Naive thymus-derived CD4-positive, alpha-beta T cell (primary cell): ENCODE measurements at regions not wholly inside any gene's neighbourhood (a gene's known extent, or its start where the extent isn't known, plus 50 kb on each side); places are given as distances from the start of the nearest gene placed in this dataset.

Experiments used
- ATAC-seq: fragments of 150-1000 bp; cut with Tn5 transposase; 2 replicates; pipeline ENCODE4 v1.10.0; 2021; ENCODE audit warnings: mild to moderate bottlenecking, moderate library complexity
- CTCF ChIA-PET: fragments of 350-600 bp; sonication (Branson Sonifier 250); formaldehyde crosslinking; loops from one replicate; lab custom pipeline; 2021; ENCODE audit warnings: antibody characterized with exemption; lab: Charles Lee
- POLR2A ChIA-PET: fragments of 350-600 bp; sonication (Branson Sonifier 250); formaldehyde crosslinking; loops from one replicate; lab custom pipeline; 2021; ENCODE audit warnings: antibody characterized with exemption, inconsistent platforms; lab: Charles Lee
- DNase-seq, 9 donors: peaks; one replicate each; pipeline versions ENCODE4 v3.0.0 to v3.0.0-alpha.2; 2020 to 2022; ENCODE audit warnings: mixed read lengths in 1 of 9
- H3K27ac ChIP-seq: one replicate; pipeline ENCODE4 v1.7.0; 2013; ENCODE audit warnings: mild to moderate bottlenecking, low read depth, low read length, moderate library complexity
- H3K27me3 ChIP-seq, 2 donors: one replicate each; pipeline ENCODE4 v1.7.0; 2013; ENCODE audit warnings: low read length in 2 of 2, mild to moderate bottlenecking in 2 of 2, moderate library complexity in 2 of 2; ENCODE audit not compliant: control insufficient read depth in 2 of 2, insufficient read depth in 2 of 2
- H3K36me3 ChIP-seq, 3 experiments: 1 replicate in 2 of 3; 2 replicates in 1 of 3; pipeline ENCODE4 v1.7.0; 2013; ENCODE audit warnings: low read length in 3 of 3, mild to moderate bottlenecking in 3 of 3, moderate library complexity in 1 of 3; ENCODE audit not compliant: insufficient read depth in 3 of 3, control insufficient read depth in 2 of 3
- H3K4me1 ChIP-seq, 2 donors: one replicate each; pipeline ENCODE4 v1.7.0; 2013; ENCODE audit warnings: low read length in 2 of 2, mild to moderate bottlenecking in 2 of 2, moderate library complexity in 1 of 2; ENCODE audit not compliant: control insufficient read depth in 2 of 2, insufficient read depth in 2 of 2
- H3K4me3 ChIP-seq: 2 replicates; pipeline ENCODE4 v1.7.0; 2013; ENCODE audit warnings: mild to moderate bottlenecking, low read length
- H3K9me3 ChIP-seq, 3 experiments: 1 replicate in 2 of 3; 2 replicates in 1 of 3; pipeline ENCODE4 v1.7.0; 2013; ENCODE audit warnings: low read length in 3 of 3; ENCODE audit not compliant: control insufficient read depth in 2 of 3
- H3K27ac Mint-ChIP-seq, 9 donors: one replicate each; pipeline ENCODE4 v1.8.0; 2020 to 2022; ENCODE audit warnings: mixed read lengths in 9 of 9, mild to moderate bottlenecking in 8 of 9, moderate library complexity in 5 of 9, inconsistent platforms in 2 of 9
- H3K27me3 Mint-ChIP-seq, 5 donors: one replicate each; pipeline ENCODE4 v1.8.0; 2021 to 2022; ENCODE audit warnings: mixed read lengths in 5 of 5, mild to moderate bottlenecking in 1 of 5
- H3K36me3 Mint-ChIP-seq, 5 donors: one replicate each; pipeline ENCODE4 v1.8.0; 2020 to 2022; ENCODE audit warnings: mixed read lengths in 5 of 5, mild to moderate bottlenecking in 3 of 5, inconsistent platforms in 1 of 5
- H3K4me1 Mint-ChIP-seq, 7 donors: one replicate each; pipeline ENCODE4 v1.8.0; 2020 to 2022; ENCODE audit warnings: mixed read lengths in 7 of 7, mild to moderate bottlenecking in 3 of 7, inconsistent platforms in 1 of 7
- H3K4me3 Mint-ChIP-seq, 10 donors: one replicate each; pipeline ENCODE4 v1.8.0; 2020 to 2022; ENCODE audit warnings: mild to moderate bottlenecking in 10 of 10, mixed read lengths in 10 of 10, moderate library complexity in 6 of 10, inconsistent platforms in 2 of 10
- H3K9me3 Mint-ChIP-seq, 11 donors: one replicate each; pipeline ENCODE4 v1.8.0; 2020 to 2022; ENCODE audit warnings: mixed read lengths in 11 of 11, mild to moderate bottlenecking in 4 of 11, inconsistent platforms in 1 of 11, moderate library complexity in 1 of 11
- intact Hi-C, 2 donors: fragments of 100-400 bp; cut with micrococcal nuclease; formaldehyde crosslinking; loops; one replicate each; pipeline ENCODE4 v1.15.1; 2023

- Histone ChIP-seq H3K36me3 (no peaks in the 10 kb centered on the region), H3K27me3 (no peaks in the 10 kb centered on the region), H3K4me3 (no peak overlapping the region), H3K9me3 (no peaks in the 10 kb centered on the region), H3K27ac (no peak overlapping the region), H3K4me1 (no peaks in the 10 kb centered on the region)
- H3K27me3 Mint-ChIP-seq = peaks cover 0 to 11% (median 0%) of the 10 kb centered on the region in 5 donors
- no peak overlapping the region for H3K4me3 Mint-ChIP-seq
- POLR2A ChIA-PET = no interaction called here
- ATAC-seq (no peak), DNase-seq (no peak)
- CTCF ChIA-PET = no interaction called here
- no peak overlapping the region for H3K27ac Mint-ChIP-seq
- no peaks in the 10 kb centered on the region for H3K4me1 Mint-ChIP-seq
- intact Hi-C loops = no loop called here
- no peaks in the 10 kb centered on the region for H3K9me3 Mint-ChIP-seq
- no peaks in the 10 kb centered on the region for H3K36me3 Mint-ChIP-seq
Measured at GRCh38 chr2:53519918-53520841, 247.4 kb upstream of the CHAC2 start.

- DNase-seq (no peak), ATAC-seq (no peak)
- no peaks in the 10 kb centered on the region for H3K4me1 ChIP-seq
- H3K4me1 Mint-ChIP-seq = no peaks in the 10 kb centered on the region
- intact Hi-C loops = no loop called here
- no peaks in the 10 kb centered on the region for H3K36me3 Mint-ChIP-seq
- H3K27ac ChIP-seq = no peak overlapping the region
- POLR2A ChIA-PET = no interaction called here
- CTCF ChIA-PET = interaction anchor here (0.6 kb wide), 1 partner anchor 10 kb away, joined by 3 read pairs; no protein-coding TSS in a partner anchor
- no peaks in the 10 kb centered on the region for H3K9me3 ChIP-seq
- H3K27me3 ChIP-seq = no peaks in the 10 kb centered on the region
- H3K4me3 Mint-ChIP-seq = no peak overlapping the region
- peaks cover 0 to 9% (median 0%) of the 10 kb centered on the region in 5 donors for H3K27me3 Mint-ChIP-seq
- no peaks in the 10 kb centered on the region for H3K36me3 ChIP-seq
- no peak overlapping the region for H3K4me3 ChIP-seq
- H3K27ac Mint-ChIP-seq = no peak overlapping the region
- H3K9me3 Mint-ChIP-seq = no peaks in the 10 kb centered on the region
Measured at GRCh38 chr2:53517406-53517805, 250.2 kb upstream of the CHAC2 start.

DNA sequence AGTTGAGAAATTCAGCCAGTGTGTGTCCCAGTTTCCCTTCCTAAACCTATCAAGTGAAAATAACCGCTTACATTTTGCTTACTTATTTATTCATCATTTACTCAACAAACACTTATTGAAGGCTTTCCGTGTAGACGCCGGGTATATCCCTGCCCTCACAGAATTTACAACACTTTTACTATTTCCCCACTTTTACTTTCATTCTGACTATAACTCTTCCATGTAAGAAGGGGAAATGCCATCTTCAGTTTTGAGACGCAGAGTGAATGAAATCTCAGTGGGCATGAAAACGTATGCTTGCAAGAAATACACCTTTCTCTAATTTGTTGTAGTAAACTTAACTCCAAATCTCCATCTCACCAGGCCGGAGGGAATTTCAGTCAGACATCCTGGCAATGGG is 251.0 kb upstream of the CHAC2 start:
- Mint-ChIP-seq H3K36me3 (no peaks in the 10 kb centered on the region), H3K4me3 (no peak overlapping the region), H3K27ac (no peak overlapping the region), H3K27me3 (peaks cover 0 to 9% (median 0%) of the 10 kb centered on the region in 5 donors), H3K9me3 (no peaks in the 10 kb centered on the region), H3K4me1 (no peaks in the 10 kb centered on the region)
- Histone ChIP-seq H3K27ac (no peak overlapping the region), H3K27me3 (no peaks in the 10 kb centered on the region), H3K36me3 (no peaks in the 10 kb centered on the region), H3K4me1 (no peaks in the 10 kb centered on the region), H3K9me3 (no peaks in the 10 kb centered on the region), H3K4me3 (no peak overlapping the region)
- ChIA-PET CTCF (no interaction called here), POLR2A (no interaction called here)
- ATAC-seq (no peak), DNase-seq (no peak)
- intact Hi-C loops = no loop called here

GRCh38 chr2:53515435-53516332 is 251.9 kb upstream of the CHAC2 start:
- DNase-seq (no peak), ATAC-seq (no peak)
- Mint-ChIP-seq H3K27me3 (peaks cover 0 to 9% (median 0%) of the 10 kb centered on the region in 5 donors), H3K27ac (no peak overlapping the region), H3K9me3 (no peaks in the 10 kb centered on the region), H3K4me1 (no peaks in the 10 kb centered on the region), H3K36me3 (no peaks in the 10 kb centered on the region), H3K4me3 (no peak overlapping the region)
- ChIA-PET POLR2A (no interaction called here), CTCF (no interaction called here)
- Histone ChIP-seq H3K9me3 (no peaks in the 10 kb centered on the region), H3K27me3 (no peaks in the 10 kb centered on the region), H3K27ac (no peak overlapping the region), H3K4me3 (no peak overlapping the region), H3K4me1 (no peaks in the 10 kb centered on the region), H3K36me3 (no peaks in the 10 kb centered on the region)
- intact Hi-C loops = no loop called here

DNA sequence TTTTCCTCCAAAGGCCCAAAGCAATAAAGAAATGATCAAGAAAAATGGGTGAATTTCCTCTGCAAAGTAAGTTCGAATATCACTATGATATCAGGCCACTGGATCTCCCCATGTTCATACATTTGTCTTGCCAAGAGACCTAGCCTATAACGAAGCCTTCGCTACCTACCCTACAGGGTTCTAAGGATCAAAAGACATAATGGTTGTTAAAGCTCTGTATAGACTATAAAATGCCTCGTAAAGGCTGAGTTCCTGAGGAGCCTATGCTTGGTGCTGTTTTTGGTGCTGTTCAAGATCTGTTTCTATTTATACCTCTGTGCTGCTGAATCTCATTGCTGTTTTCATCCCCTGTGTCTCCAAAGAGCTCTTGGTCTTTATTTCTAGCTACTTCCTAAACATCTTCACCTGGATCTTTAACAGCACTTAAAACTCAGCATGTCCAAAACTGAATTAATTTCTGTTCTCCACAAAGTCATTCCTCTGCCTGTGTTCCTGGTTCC is 254.4 kb upstream of the CHAC2 start:
- no peaks in the 10 kb centered on the region for H3K36me3 Mint-ChIP-seq
- Histone ChIP-seq H3K4me1 (no peaks in the 10 kb centered on the region), H3K4me3 (no peak overlapping the region), H3K27ac (no peak overlapping the region), H3K27me3 (no peaks in the 10 kb centered on the region), H3K9me3 (no peaks in the 10 kb centered on the region), H3K36me3 (no peaks in the 10 kb centered on the region)
- H3K27ac Mint-ChIP-seq = no peak overlapping the region
- no peaks in the 10 kb centered on the region for H3K9me3 Mint-ChIP-seq
- no peak for DNase-seq
- peaks cover 0 to 9% (median 0%) of the 10 kb centered on the region in 5 donors for H3K27me3 Mint-ChIP-seq
- intact Hi-C loops = no loop called here
- no peak for ATAC-seq
- H3K4me1 Mint-ChIP-seq = no peaks in the 10 kb centered on the region
- POLR2A ChIA-PET = no interaction called here
- H3K4me3 Mint-ChIP-seq = no peak overlapping the region
- CTCF ChIA-PET = no interaction called here

- ChIA-PET CTCF (no interaction called here), POLR2A (no interaction called here)
- H3K9me3 Mint-ChIP-seq = peaks cover 0 to under 1% (median 0%) of the 10 kb centered on the region in 11 donors
- H3K4me1 Mint-ChIP-seq = no peaks in the 10 kb centered on the region
- peaks cover 0 to 5% (median 0%) of the 10 kb centered on the region in 5 donors for H3K27me3 Mint-ChIP-seq
- ATAC-seq = no peak
- H3K4me3 Mint-ChIP-seq = no peak overlapping the region
- no peak overlapping the region for H3K27ac Mint-ChIP-seq
- no peaks in the 10 kb centered on the region for H3K36me3 ChIP-seq
- no peak for DNase-seq
- no peak overlapping the region for H3K27ac ChIP-seq
- no peaks in the 10 kb centered on the region for H3K4me1 ChIP-seq
- intact Hi-C loops = no loop called here
- no peaks in the 10 kb centered on the region for H3K9me3 ChIP-seq
- H3K36me3 Mint-ChIP-seq = no peaks in the 10 kb centered on the region
- no peak overlapping the region for H3K4me3 ChIP-seq
- H3K27me3 ChIP-seq = no peaks in the 10 kb centered on the region
Measured at GRCh38 chr2:53512071-53512826, 255.4 kb upstream of the CHAC2 start.
